GM12878 (cell line): ENCODE measurements at regions not wholly inside any gene's neighbourhood (a gene's known extent, or its start where the extent isn't known, plus 50 kb on each side); places are given as distances from the start of the nearest gene placed in this dataset.

Experiments used
- BHLHE40 ChIP-seq, 2 experiments: fragments of 450-650 bp in 1 of 2; IDR thresholded peaks; 2 replicates each; pipeline ENCODE4 v1.6.1; 2011 to 2017; ENCODE audit warnings: low read depth in 2 of 2, borderline replicate concordance in 1 of 2, improper control_type of control experiment in 1 of 2, low read length in 1 of 2, mild to moderate bottlenecking in 1 of 2
- CBX5 ChIP-seq: sonication (generic); IDR thresholded peaks from 2 replicates; pipeline ENCODE4 v1.6.1; 2016; ENCODE audit warnings: low read depth, moderate library complexity, mild to moderate bottlenecking, inconsistent platforms
- MXI1 ChIP-seq: fragments of 150-350 bp; IDR thresholded peaks from 2 replicates; pipeline ENCODE4 v1.6.1; 2011; ENCODE audit warnings: low read depth, mild to moderate bottlenecking, inconsistent platforms, low read length, improper control_type of control experiment
- TF ChIP-seq, protein P1 (sequence below): fragments of 450-650 bp; IDR thresholded peaks from 2 replicates; pipeline ENCODE4 v1.6.1; 2018; ENCODE audit warnings: mild to moderate bottlenecking, low read depth, moderate library complexity; ENCODE audit not compliant: partially characterized antibody
- TF ChIP-seq, protein P2 (sequence below): IDR thresholded peaks from 2 replicates; pipeline ENCODE4 v1.6.1; 2011; ENCODE audit warnings: borderline replicate concordance, low read depth, mild to moderate bottlenecking, moderate library complexity, low read length; ENCODE audit not compliant: insufficient read depth, poor library complexity, severe bottlenecking
- TF ChIP-seq, protein P3 (sequence below): fragments of 450-650 bp; formaldehyde crosslinking; IDR thresholded peaks from 2 replicates; pipeline ENCODE4 v1.4.0; 2020; ENCODE audit warnings: mild to moderate bottlenecking, moderate library complexity

DNA sequence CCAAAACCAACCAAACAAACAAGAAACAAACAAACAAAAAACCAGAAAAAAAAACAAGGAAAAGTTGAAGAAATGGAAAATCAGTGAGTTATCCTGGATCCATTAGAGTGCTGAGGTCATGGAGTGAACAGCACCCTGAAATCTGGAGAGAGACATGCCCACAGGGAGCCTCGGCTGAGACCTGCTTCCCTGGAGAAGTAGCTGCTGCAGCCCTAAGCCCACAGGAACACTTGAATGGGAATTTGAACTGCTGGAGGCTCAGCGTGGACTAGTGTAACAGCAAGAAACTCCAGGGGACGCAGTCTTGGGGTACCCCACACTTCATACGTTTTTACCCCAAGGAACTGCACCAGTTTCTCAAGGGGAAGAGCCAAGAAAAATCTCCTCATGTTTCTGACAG is 144.1 kb upstream of the UBE3A start (continued):
- TF ChIP-seq, protein P1, sequence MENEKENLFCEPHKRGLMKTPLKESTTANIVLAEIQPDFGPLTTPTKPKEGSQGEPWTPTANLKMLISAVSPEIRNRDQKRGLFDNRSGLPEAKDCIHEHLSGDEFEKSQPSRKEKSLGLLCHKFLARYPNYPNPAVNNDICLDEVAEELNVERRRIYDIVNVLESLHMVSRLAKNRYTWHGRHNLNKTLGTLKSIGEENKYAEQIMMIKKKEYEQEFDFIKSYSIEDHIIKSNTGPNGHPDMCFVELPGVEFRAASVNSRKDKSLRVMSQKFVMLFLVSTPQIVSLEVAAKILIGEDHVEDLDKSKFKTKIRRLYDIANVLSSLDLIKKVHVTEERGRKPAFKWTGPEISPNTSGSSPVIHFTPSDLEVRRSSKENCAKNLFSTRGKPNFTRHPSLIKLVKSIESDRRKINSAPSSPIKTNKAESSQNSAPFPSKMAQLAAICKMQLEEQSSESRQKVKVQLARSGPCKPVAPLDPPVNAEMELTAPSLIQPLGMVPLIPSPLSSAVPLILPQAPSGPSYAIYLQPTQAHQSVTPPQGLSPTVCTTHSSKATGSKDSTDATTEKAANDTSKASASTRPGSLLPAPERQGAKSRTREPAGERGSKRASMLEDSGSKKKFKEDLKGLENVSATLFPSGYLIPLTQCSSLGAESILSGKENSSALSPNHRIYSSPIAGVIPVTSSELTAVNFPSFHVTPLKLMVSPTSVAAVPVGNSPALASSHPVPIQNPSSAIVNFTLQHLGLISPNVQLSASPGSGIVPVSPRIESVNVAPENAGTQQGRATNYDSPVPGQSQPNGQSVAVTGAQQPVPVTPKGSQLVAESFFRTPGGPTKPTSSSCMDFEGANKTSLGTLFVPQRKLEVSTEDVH, result no peak
- no peak for TF ChIP-seq CBX5
- TF ChIP-seq MXI1, result no peak
- no peak for TF ChIP-seq BHLHE40 (IDR thresholded peaks at IDR 0.05; ENCODE audit: borderline replicate concordance in 1 of 2, low read depth in 2 of 2, low read length in 1 of 2)
- TF ChIP-seq, protein P2, sequence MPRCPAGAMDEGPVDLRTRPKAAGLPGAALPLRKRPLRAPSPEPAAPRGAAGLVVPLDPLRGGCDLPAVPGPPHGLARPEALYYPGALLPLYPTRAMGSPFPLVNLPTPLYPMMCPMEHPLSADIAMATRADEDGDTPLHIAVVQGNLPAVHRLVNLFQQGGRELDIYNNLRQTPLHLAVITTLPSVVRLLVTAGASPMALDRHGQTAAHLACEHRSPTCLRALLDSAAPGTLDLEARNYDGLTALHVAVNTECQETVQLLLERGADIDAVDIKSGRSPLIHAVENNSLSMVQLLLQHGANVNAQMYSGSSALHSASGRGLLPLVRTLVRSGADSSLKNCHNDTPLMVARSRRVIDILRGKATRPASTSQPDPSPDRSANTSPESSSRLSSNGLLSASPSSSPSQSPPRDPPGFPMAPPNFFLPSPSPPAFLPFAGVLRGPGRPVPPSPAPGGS, result no peak
- TF ChIP-seq, protein P3, sequence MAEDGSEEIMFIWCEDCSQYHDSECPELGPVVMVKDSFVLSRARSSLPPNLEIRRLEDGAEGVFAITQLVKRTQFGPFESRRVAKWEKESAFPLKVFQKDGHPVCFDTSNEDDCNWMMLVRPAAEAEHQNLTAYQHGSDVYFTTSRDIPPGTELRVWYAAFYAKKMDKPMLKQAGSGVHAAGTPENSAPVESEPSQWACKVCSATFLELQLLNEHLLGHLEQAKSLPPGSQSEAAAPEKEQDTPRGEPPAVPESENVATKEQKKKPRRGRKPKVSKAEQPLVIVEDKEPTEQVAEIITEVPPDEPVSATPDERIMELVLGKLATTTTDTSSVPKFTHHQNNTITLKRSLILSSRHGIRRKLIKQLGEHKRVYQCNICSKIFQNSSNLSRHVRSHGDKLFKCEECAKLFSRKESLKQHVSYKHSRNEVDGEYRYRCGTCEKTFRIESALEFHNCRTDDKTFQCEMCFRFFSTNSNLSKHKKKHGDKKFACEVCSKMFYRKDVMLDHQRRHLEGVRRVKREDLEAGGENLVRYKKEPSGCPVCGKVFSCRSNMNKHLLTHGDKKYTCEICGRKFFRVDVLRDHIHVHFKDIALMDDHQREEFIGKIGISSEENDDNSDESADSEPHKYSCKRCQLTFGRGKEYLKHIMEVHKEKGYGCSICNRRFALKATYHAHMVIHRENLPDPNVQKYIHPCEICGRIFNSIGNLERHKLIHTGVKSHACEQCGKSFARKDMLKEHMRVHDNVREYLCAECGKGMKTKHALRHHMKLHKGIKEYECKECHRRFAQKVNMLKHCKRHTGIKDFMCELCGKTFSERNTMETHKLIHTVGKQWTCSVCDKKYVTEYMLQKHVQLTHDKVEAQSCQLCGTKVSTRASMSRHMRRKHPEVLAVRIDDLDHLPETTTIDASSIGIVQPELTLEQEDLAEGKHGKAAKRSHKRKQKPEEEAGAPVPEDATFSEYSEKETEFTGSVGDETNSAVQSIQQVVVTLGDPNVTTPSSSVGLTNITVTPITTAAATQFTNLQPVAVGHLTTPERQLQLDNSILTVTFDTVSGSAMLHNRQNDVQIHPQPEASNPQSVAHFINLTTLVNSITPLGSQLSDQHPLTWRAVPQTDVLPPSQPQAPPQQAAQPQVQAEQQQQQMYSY (CRISPR knock-in tag), result no peak
